Glomerular visceral epithelial cell (primary cell): ENCODE measurements at regions not wholly inside any gene's neighbourhood (a gene's known extent, or its start where the extent isn't known, plus 50 kb on each side); places are given as distances from the start of the nearest gene placed in this dataset.

Experiments
- DNase-seq: peaks from one replicate; pipeline ENCODE4 v3.0.0-alpha.2; 2016; ENCODE audit errors: extremely low spot score

GRCh38 chr15:29208836-29209235 lies 60.8 kb downstream of the NSMCE3 start:
- DNase-seq, result no peak

DNA sequence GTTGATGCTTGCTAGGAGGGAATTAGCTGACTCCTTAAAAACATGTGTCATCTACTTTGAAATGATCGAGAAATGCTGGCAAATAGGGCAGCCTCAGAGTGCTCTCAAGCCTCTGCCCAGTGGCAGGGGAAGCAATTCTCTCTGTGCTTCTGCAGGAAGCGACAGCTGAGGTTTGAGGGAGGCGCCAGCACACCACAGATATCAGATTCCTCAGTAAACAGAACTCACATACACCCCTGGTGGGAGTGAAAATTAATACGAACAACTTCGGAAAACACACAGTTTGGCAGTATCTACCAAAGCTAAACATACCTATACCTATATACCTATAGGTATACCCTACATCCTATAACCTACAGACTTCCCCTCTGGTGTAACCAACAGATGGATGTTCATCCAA lies 61.3 kb downstream of the NSMCE3 start:
- DNase-seq, result peak; percentile 4

GRCh38 chr15:29207758-29208108 lies 61.9 kb downstream of the NSMCE3 start:
- no peak for DNase-seq

GRCh38 chr15:29207027-29207757 lies 62.4 kb downstream of the NSMCE3 start:
- DNase-seq, result no peak

- no peak for DNase-seq
Measured at GRCh38 chr15:29205186-29205585, 64.4 kb downstream of the NSMCE3 start.

DNA sequence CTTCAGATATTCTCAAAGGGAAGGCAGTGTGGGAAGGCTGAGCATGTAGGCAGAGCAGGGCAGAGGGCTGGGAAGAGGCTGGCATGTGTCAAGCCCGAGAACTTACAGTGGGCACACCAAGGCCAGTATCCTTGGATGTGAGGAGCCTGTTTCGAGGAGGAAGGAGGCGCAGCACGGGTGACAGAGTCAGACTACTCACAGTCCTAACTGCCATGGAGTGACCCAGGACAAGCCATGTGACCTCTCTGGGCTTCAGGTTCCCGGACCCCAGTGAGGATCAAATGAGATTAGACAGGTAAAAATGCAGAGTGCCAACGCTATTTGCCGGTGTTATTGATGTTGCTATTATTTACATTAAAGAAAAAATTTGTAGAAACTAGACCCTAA lies 65.3 kb downstream of the NSMCE3 start:
- DNase-seq, result no peak

DNA sequence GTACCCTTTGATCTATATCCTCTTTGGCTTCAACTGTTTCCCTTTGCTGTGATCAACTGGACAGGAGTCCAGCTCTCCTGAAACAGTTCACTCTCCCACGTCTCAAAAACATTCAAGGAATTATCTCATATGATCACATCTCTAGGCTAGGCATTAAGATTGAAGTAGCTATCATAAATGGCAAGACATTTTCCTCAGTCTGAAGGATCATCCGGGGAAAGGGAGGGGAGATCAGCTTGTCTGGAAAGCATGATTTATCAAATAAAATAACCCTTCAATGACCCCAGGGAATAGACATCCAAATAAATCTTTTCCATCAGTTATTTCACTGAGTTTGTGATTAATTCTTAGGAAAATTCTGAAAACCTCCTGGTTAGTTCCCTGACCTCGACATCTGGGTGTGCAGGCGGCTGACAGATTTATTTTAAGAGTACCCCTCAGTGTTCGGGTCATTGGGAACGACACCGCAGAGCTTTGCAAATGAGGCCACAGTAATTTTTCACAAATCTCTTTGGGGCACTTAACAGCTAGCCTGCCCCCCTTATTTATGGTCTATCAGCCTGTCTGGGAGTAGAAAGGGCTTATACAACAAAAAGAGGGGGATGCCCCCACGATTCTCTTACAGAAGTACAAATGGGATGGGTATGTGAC lies 65.8 kb downstream of the NSMCE3 start:
- DNase-seq, result no peak

- no peak for DNase-seq
Measured at GRCh38 chr15:29196722-29197121, 72.9 kb downstream of the NSMCE3 start.

- DNase-seq, result no peak
Measured at GRCh38 chr15:29196290-29196689, 73.3 kb downstream of the NSMCE3 start.

- no peak for DNase-seq
Measured at GRCh38 chr15:29194866-29195265, 74.8 kb downstream of the NSMCE3 start.

- no peak for DNase-seq
Measured at GRCh38 chr15:29183071-29183831, 86.4 kb downstream of the NSMCE3 start.

GRCh38 chr15:29182590-29182989 lies 87.0 kb downstream of the NSMCE3 start:
- DNase-seq, result no peak

DNA sequence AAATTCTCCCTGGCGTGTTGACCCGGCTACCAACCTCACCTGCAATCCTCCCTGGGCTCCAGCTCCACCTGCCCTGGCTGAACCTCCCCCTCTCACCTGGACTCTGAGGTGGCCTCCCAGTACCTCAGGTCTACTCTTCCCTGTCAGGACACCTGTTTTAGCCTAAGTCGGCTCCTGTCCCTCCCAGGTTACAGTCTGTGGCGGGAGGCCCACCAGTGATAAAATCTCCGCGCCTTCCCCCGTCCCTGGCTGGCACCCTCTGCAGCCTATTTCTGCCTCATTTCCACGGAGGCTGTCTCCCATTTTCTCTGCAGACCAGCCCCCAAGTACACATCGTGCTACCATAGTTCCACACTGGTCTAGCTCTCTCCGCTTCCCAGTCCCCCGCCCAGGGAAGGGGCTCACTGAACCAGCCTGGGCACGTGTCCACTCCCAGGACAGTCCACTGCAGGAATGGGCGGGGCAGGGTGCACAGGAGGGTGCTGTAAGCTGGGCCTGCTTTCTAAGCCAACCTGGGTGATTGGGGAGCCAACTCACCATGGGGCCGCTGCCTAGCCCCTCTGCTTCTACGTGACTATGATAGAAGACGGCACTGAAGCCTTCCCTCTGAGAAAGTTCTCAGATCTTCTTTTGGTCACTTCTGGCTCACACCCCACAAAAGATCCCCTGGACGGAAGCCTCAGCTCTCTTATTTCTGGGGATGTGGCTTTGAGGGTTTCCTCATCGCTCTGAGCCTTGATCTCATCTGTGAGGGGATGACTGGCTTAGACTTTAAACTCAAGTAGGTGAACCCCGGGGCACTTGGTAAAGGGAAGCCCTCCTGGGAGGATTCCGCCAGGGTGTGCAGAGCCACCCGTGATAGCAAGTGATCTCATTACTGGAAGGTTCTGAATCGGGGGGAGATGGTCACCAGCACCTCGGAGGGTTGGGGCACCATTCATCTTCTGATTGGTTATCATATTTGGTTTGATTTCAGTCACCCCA lies 96.6 kb downstream of the NSMCE3 start:
- no peak for DNase-seq

DNA sequence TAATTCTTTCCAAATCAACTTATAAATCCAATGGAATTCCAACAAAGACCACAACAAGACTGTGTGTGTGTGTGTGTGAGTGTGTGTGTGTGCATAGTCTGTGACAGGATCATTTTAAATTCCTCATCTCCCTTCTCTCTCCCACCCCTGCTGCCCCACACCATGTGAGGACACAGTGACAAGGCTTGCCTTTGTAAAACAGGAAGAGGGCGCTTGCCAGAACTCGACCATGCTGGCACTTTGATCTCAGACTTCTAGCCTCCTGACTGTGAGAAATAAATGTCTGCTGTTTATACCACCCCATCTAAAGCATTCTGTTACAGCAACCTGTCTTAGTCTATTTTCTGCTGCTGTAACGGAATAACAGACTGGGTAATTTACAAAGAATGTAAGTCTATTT lies 99.1 kb downstream of the NSMCE3 start:
- no peak for DNase-seq
